Progenitor cell of endocrine pancreas (in vitro differentiated cells): ENCODE measurements at regions not wholly inside any gene's neighbourhood (a gene's known extent, or its start where the extent isn't known, plus 50 kb on each side); places are given as distances from the start of the nearest gene placed in this dataset.

ENCODE experiments used
- DNase-seq: peaks from one replicate; pipeline ENCODE4 v3.0.0; 2021; ENCODE audit warnings: low spot score; ENCODE audit not compliant: unreplicated experiment
- H3K27ac Mint-ChIP-seq: 2 replicates; pipeline ENCODE4 v1.8.0; 2021; ENCODE audit warnings: mild to moderate bottlenecking, moderate library complexity, mixed read lengths
- H3K27me3 Mint-ChIP-seq: 2 replicates; pipeline ENCODE4 v1.8.0; 2021; ENCODE audit warnings: mixed read lengths
- H3K36me3 Mint-ChIP-seq: 2 replicates; pipeline ENCODE4 v1.8.0; 2022; ENCODE audit warnings: mixed read lengths; ENCODE audit not compliant: insufficient read depth
- H3K4me1 Mint-ChIP-seq: 2 replicates; pipeline ENCODE4 v1.8.0; 2021; ENCODE audit warnings: low read depth, mixed read lengths
- H3K4me3 Mint-ChIP-seq: 2 replicates; pipeline ENCODE4 v1.8.0; 2021; ENCODE audit warnings: low read depth, mild to moderate bottlenecking, moderate library complexity, mixed read lengths
- H3K9me3 Mint-ChIP-seq: 2 replicates; pipeline ENCODE4 v1.8.0; 2021; ENCODE audit warnings: low read depth, mixed read lengths
- CTCF ChIP-seq: fragments of 200-600 bp; sonication (generic); IDR thresholded peaks from one replicate; pipeline ENCODE4 v1.5.0; 2021; ENCODE audit warnings: antibody characterized with exemption, mild to moderate bottlenecking; ENCODE audit not compliant: unreplicated experiment

- TF ChIP-seq CTCF, result no peak
- Mint-ChIP-seq H3K27ac (no peak overlapping the region), H3K27me3 (peaks cover 3% of the 10 kb centered on the region), H3K9me3 (peaks cover 8% of the 10 kb centered on the region), H3K36me3 (peaks cover 2% of the 10 kb centered on the region), H3K4me3 (no peak overlapping the region), H3K4me1 (peaks cover 4% of the 10 kb centered on the region)
- DNase-seq, result no peak
Measured at GRCh38 chr1:228925691-228926090, 190.4 kb downstream of the RHOU start.

GRCh38 chr1:228927421-228927820 is 192.1 kb downstream of the RHOU start:
- no peak for TF ChIP-seq CTCF
- H3K36me3 Mint-ChIP-seq, result peaks cover 2% of the 10 kb centered on the region
- H3K27me3 Mint-ChIP-seq, result no peaks in the 10 kb centered on the region
- peaks cover 7% of the 10 kb centered on the region for H3K4me1 Mint-ChIP-seq
- H3K27ac Mint-ChIP-seq, result no peak overlapping the region
- H3K9me3 Mint-ChIP-seq, result peaks cover 8% of the 10 kb centered on the region
- no peak for DNase-seq
- H3K4me3 Mint-ChIP-seq, result no peak overlapping the region

DNA sequence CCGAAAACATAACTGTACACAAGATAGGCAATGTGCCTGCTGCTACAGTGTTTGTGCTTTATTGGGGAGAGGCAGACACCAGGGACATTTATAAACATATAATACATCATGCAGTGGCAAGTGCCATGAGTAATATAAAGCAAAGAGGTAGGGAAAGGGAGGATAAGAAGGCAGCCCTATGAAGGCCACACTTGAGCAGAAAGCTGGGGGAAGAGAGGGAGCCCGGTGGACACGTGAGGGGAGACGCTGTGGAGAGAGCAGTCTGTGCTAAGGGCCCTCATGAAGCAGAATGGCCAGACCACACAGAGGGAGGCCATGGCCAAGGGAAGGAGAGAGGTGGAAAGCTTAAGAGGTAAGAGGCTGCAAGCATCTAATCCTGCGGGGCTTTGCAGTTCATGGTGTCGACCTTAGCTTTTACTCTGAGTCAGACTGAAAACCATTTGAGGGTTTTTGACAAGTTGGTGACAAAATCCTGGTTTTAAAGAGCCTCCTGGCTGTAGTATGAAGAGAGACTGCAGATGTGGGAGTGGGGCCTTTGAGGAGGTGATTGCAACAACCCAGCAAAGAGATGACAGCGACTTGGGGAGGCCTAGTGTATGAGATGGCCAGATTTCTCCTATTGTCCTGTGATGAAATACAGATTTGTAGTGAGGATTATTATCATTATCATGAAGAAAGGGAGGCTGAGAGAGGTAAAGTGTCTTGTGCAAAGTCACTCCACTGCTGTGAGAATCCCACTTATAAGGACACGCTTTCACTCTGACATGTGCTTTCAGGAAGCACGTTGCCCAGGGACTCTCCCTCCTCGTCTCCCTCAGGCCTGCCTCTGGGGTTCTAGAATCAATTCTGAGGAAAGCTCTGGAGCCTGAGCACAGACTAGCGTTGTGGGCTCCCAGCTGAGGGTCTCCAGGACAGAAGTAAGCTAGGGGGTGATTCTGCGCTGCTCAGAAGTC is 192.9 kb downstream of the RHOU start:
- peaks cover 7% of the 10 kb centered on the region for H3K4me1 Mint-ChIP-seq
- H3K27ac Mint-ChIP-seq, result no peak overlapping the region
- H3K27me3 Mint-ChIP-seq, result no peaks in the 10 kb centered on the region
- DNase-seq, result no peak
- peaks cover 2% of the 10 kb centered on the region for H3K36me3 Mint-ChIP-seq
- H3K9me3 Mint-ChIP-seq, result peaks cover 8% of the 10 kb centered on the region
- H3K4me3 Mint-ChIP-seq, result no peak overlapping the region
- no peak for TF ChIP-seq CTCF

GRCh38 chr1:228929476-228930027 is 194.3 kb downstream of the RHOU start:
- Mint-ChIP-seq H3K9me3 (peaks cover 8% of the 10 kb centered on the region), H3K4me1 (peaks cover 8% of the 10 kb centered on the region), H3K36me3 (peaks cover 2% of the 10 kb centered on the region), H3K4me3 (no peak overlapping the region), H3K27me3 (no peaks in the 10 kb centered on the region), H3K27ac (no peak overlapping the region)
- no peak for TF ChIP-seq CTCF
- no peak for DNase-seq

GRCh38 chr1:228930479-228930957 is 195.2 kb downstream of the RHOU start:
- Mint-ChIP-seq H3K9me3 (peaks cover 8% of the 10 kb centered on the region), H3K4me3 (no peak overlapping the region), H3K27me3 (no peaks in the 10 kb centered on the region), H3K27ac (no peak overlapping the region), H3K36me3 (peaks cover 2% of the 10 kb centered on the region), H3K4me1 (peaks cover 14% of the 10 kb centered on the region)
- DNase-seq, result no peak
- TF ChIP-seq CTCF, result no peak
